ENCODE measurements at regions not wholly inside any gene's neighbourhood (a gene's known extent, or its start where the extent isn't known, plus 50 kb on each side); places are given as distances from the start of the nearest gene placed in this dataset.

- no peaks in the 10 kb centered on the region for H3K4me1 ChIP-seq
- intact Hi-C loops (cut with DNase I) = no loop called here
Observed at GRCh38 chr5:30752015-30752414, 441.5 kb upstream of the CDH6 start.

GRCh38 chr5:30749971-30750370 lies 443.5 kb upstream of the CDH6 start:
- TF ChIP-seq CTCF (IDR thresholded peaks at IDR 0.05) = no peak
- TF ChIP-seq POLR2A (IDR thresholded peaks at IDR 0.05) = no peak
- no peak for TF ChIP-seq POLR2AphosphoS5 (IDR thresholded peaks at IDR 0.05; ENCODE audit: insufficient read depth in 1 of 2, low read depth in 1 of 2)
- intact Hi-C loops (cut with DNase I) = no loop called here
- no peak for DNase-seq (ENCODE audit: extremely low spot score in 2 of 2)

More at GRCh38 chr5:30752015-30752414, 441.5 kb upstream of the CDH6 start:
- H3K4me3 ChIP-seq = no peak overlapping the region
- H3K36me3 ChIP-seq = no peaks in the 10 kb centered on the region
- no peaks in the 10 kb centered on the region for H3K27me3 ChIP-seq
- no peak for TF ChIP-seq POLR2A (IDR thresholded peaks at IDR 0.05)
- no peak for TF ChIP-seq POLR2AphosphoS5 (IDR thresholded peaks at IDR 0.05; ENCODE audit: insufficient read depth in 1 of 2, low read depth in 1 of 2)
- no peak for TF ChIP-seq CTCF (IDR thresholded peaks at IDR 0.05)
- H3K27ac ChIP-seq = no peak overlapping the region
- DNase-seq (ENCODE audit: extremely low spot score in 2 of 2) = no peak
- H3K9me3 ChIP-seq = no peaks in the 10 kb centered on the region

GRCh38 chr5:30747412-30747811 lies 446.1 kb upstream of the CDH6 start:
- Histone ChIP-seq H3K9me3 (no peaks in the 10 kb centered on the region), H3K27ac (no peak overlapping the region), H3K36me3 (no peaks in the 10 kb centered on the region), H3K4me3 (no peak overlapping the region), H3K27me3 (no peaks in the 10 kb centered on the region), H3K4me1 (no peaks in the 10 kb centered on the region)
- TF ChIP-seq CTCF (IDR thresholded peaks at IDR 0.05) (no peak), POLR2AphosphoS5 (IDR thresholded peaks at IDR 0.05; ENCODE audit: insufficient read depth in 1 of 2, low read depth in 1 of 2) (no peak), POLR2A (IDR thresholded peaks at IDR 0.05) (no peak)
- no peak for DNase-seq (ENCODE audit: extremely low spot score in 2 of 2)
- intact Hi-C loops (cut with DNase I) = no loop called here

More at GRCh38 chr5:30749971-30750370, 443.5 kb upstream of the CDH6 start:
- H3K9me3 ChIP-seq = no peaks in the 10 kb centered on the region
- no peak overlapping the region for H3K27ac ChIP-seq
- H3K27me3 ChIP-seq = no peaks in the 10 kb centered on the region
- no peaks in the 10 kb centered on the region for H3K4me1 ChIP-seq
- H3K4me3 ChIP-seq = no peak overlapping the region
- H3K36me3 ChIP-seq = no peaks in the 10 kb centered on the region

- intact Hi-C loops (cut with DNase I) = no loop called here
- no peak for TF ChIP-seq CTCF (IDR thresholded peaks at IDR 0.05)
- TF ChIP-seq POLR2AphosphoS5 (IDR thresholded peaks at IDR 0.05; ENCODE audit: insufficient read depth in 1 of 2, low read depth in 1 of 2) = no peak
- TF ChIP-seq POLR2A (IDR thresholded peaks at IDR 0.05) = no peak
- no peak for DNase-seq (ENCODE audit: extremely low spot score in 2 of 2)
- H3K27me3 ChIP-seq = no peaks in the 10 kb centered on the region
- no peak overlapping the region for H3K27ac ChIP-seq
- H3K36me3 ChIP-seq = no peaks in the 10 kb centered on the region
- H3K4me1 ChIP-seq = no peaks in the 10 kb centered on the region
- no peaks in the 10 kb centered on the region for H3K9me3 ChIP-seq
- no peak overlapping the region for H3K4me3 ChIP-seq
Observed at GRCh38 chr5:30736669-30737068, 456.8 kb upstream of the CDH6 start.

- TF ChIP-seq POLR2A (IDR thresholded peaks at IDR 0.05) (no peak), CTCF (IDR thresholded peaks at IDR 0.05) (no peak), POLR2AphosphoS5 (IDR thresholded peaks at IDR 0.05; ENCODE audit: insufficient read depth in 1 of 2, low read depth in 1 of 2) (no peak)
Observed at GRCh38 chr5:30734118-30734517, 459.4 kb upstream of the CDH6 start.

More at GRCh38 chr5:30734118-30734517, 459.4 kb upstream of the CDH6 start:
- H3K4me1 ChIP-seq = no peaks in the 10 kb centered on the region
- no peak overlapping the region for H3K4me3 ChIP-seq
- intact Hi-C loops (cut with DNase I) = no loop called here
- no peaks in the 10 kb centered on the region for H3K9me3 ChIP-seq
- no peak for DNase-seq (ENCODE audit: extremely low spot score in 2 of 2)
- H3K27ac ChIP-seq = no peak overlapping the region
- no peaks in the 10 kb centered on the region for H3K36me3 ChIP-seq
- no peaks in the 10 kb centered on the region for H3K27me3 ChIP-seq
